ENCODE measurements at regions not wholly inside any gene's neighbourhood (a gene's known extent, or its start where the extent isn't known, plus 50 kb on each side); places are given as distances from the start of the nearest gene placed in this dataset.

- no peaks in the 10 kb centered on the region for H3K4me1 Mint-ChIP-seq
- H3K27me3 Mint-ChIP-seq (ENCODE audit: low read depth) = peaks cover 15% of the 10 kb centered on the region
- H3K9me3 Mint-ChIP-seq = no peaks in the 10 kb centered on the region
- no peak overlapping the region for H3K27ac Mint-ChIP-seq
- peak in 1 of 2 experiments; percentile 38 for DNase-seq (ENCODE audit: low spot score in 2 of 2, unreplicated experiment in 2 of 2)
- no peak for TF ChIP-seq CTCF (IDR thresholded peaks at IDR 0.05; ENCODE audit: unreplicated experiment)
- H3K36me3 Mint-ChIP-seq = no peaks in the 10 kb centered on the region
- no peak overlapping the region for H3K4me3 Mint-ChIP-seq
These were observed 136.0 kb upstream of the FAM20C start for GRCh38 chr7:56291-56913.

GRCh38 chr7:57071-57470 is 135.3 kb upstream of the FAM20C start:
- no peak for TF ChIP-seq CTCF (IDR thresholded peaks at IDR 0.05; ENCODE audit: unreplicated experiment)
- peak in 1 of 2 experiments; percentile 21 for DNase-seq (ENCODE audit: low spot score in 2 of 2, unreplicated experiment in 2 of 2)
- Mint-ChIP-seq H3K36me3 (no peaks in the 10 kb centered on the region), H3K4me3 (no peak overlapping the region), H3K4me1 (no peaks in the 10 kb centered on the region), H3K9me3 (no peaks in the 10 kb centered on the region), H3K27me3 (ENCODE audit: low read depth) (peaks cover 15% of the 10 kb centered on the region), H3K27ac (no peak overlapping the region)

GRCh38 chr7:57482-58255 is 134.7 kb upstream of the FAM20C start:
- H3K27ac Mint-ChIP-seq = no peak overlapping the region
- H3K4me1 Mint-ChIP-seq = no peaks in the 10 kb centered on the region
- TF ChIP-seq CTCF (IDR thresholded peaks at IDR 0.05; ENCODE audit: unreplicated experiment) = no peak
- no peaks in the 10 kb centered on the region for H3K36me3 Mint-ChIP-seq
- H3K4me3 Mint-ChIP-seq = no peak overlapping the region
- DNase-seq (ENCODE audit: low spot score in 2 of 2, unreplicated experiment in 2 of 2) = peak in 1 of 2 experiments; percentile 22
- H3K9me3 Mint-ChIP-seq = no peaks in the 10 kb centered on the region
- peaks cover 14% of the 10 kb centered on the region for H3K27me3 Mint-ChIP-seq (ENCODE audit: low read depth)

GRCh38 chr7:58316-58715 is 134.1 kb upstream of the FAM20C start:
- TF ChIP-seq CTCF (IDR thresholded peaks at IDR 0.05; ENCODE audit: unreplicated experiment) = no peak
- peak in 1 of 2 experiments; percentile 13 for DNase-seq (ENCODE audit: low spot score in 2 of 2, unreplicated experiment in 2 of 2)
- H3K4me3 Mint-ChIP-seq = no peak overlapping the region
- H3K9me3 Mint-ChIP-seq = no peaks in the 10 kb centered on the region
- peaks cover 13% of the 10 kb centered on the region for H3K27me3 Mint-ChIP-seq (ENCODE audit: low read depth)
- no peaks in the 10 kb centered on the region for H3K4me1 Mint-ChIP-seq
- H3K36me3 Mint-ChIP-seq = no peaks in the 10 kb centered on the region
- no peak overlapping the region for H3K27ac Mint-ChIP-seq

GRCh38 chr7:59079-60016 is 133.0 kb upstream of the FAM20C start:
- no peak for TF ChIP-seq CTCF (IDR thresholded peaks at IDR 0.05; ENCODE audit: unreplicated experiment)
- DNase-seq (ENCODE audit: low spot score in 2 of 2, unreplicated experiment in 2 of 2) = peak in 1 of 2 experiments; percentile 34
- no peak overlapping the region for H3K4me3 Mint-ChIP-seq
- peaks cover 13% of the 10 kb centered on the region for H3K27me3 Mint-ChIP-seq (ENCODE audit: low read depth)
- H3K4me1 Mint-ChIP-seq = peaks cover 4% of the 10 kb centered on the region
- H3K36me3 Mint-ChIP-seq = no peaks in the 10 kb centered on the region
- H3K9me3 Mint-ChIP-seq = no peaks in the 10 kb centered on the region
- H3K27ac Mint-ChIP-seq = no peak overlapping the region

All from mesothelial cell of epicardium (in vitro differentiated cells).